GM18867 (cell line): ENCODE measurements at regions not wholly inside any gene's neighbourhood (a gene's known extent, or its start where the extent isn't known, plus 50 kb on each side); places are given as distances from the start of the nearest gene placed in this dataset.

Experiments used
- ATAC-seq: cut with Tn5 transposase; IDR thresholded peaks from one replicate; pipeline ENCODE4 v1.9.1; 2021; ENCODE audit warnings: mild to moderate bottlenecking, moderate library complexity; ENCODE audit not compliant: unreplicated experiment

DNA sequence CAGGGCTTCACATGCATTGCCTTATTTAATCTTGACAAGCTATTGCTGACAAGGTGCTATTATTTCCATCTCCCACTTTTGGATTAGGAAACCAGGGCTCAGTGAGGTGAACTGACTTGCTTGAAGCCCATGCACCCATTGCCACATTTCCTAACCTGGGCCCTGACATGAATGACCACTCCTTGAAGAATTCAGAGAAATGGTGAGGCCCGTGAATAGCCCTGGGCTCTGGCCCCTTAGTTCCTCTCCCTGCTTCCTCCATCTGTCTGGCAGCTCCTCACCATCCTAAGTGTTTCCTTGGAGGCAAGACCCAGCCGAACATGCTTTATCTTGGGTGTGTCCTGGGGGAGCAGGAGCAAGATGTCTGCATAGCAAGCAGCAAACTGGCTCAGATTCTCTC lies 56.1 kb upstream of the NECTIN1 start:
- no peak for ATAC-seq

DNA sequence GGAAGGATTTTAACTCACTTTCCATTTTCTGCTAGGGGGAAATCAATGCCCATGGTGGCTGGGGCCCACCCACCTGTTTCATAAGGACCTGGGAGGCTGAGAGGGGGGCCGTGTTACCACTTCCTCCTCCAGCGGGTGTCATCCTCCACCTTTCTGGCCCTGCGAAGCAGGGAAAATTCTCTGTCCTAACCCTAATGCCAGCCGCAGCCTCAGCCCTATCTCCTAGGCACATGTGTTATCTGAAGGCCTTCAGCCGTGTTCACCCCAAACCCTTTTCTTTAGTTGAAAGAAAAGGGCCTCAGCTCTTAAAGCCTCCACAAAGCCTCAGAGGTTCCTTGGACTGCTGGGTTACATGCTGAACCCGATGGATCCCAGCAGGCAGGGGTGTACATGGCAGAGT lies 55.4 kb upstream of the NECTIN1 start:
- no peak for ATAC-seq

DNA sequence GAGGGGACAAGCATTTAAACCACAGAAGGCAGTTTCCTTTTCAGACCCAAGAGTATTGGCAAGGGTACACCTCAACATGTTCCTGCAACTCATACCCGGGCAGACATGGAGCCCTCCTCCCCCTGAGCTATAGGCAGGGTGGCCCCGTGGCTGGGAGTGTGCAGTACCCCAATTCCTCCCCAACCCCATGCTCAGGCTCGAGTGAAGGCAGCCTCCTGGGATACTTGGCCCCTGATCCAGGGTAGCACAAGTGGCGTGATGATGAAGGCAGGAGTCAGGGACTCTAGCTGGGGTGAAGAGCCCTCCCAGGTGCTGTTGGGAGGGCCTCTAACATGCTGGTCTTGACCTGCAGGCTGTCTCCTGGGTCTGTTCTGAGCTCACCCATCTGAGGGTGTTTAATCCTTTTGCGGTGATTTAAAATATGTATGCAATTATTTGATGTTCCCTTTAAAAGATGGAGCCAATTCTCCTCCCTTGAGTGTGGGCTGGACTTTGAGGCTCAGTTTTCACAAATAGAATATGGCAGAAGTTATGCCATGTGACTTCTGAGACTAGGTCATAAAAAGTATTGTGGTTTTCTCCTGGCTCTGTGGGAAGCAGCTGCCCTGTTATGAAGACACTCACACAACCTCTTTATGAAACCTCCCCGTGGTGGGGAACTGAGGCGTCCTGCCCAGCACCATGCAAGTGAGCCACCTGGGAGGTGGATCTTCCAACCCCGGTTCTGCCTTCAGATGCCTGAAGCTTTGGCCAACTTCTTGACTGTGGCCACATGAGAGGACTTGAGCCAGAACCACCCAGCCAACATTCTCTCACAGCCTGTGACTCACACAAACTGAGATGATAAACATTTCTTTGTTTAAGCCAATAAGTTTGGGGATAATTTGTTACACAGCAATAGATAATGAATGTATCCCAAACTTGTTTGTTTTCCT lies 54.7 kb upstream of the NECTIN1 start:
- no peak for ATAC-seq

DNA sequence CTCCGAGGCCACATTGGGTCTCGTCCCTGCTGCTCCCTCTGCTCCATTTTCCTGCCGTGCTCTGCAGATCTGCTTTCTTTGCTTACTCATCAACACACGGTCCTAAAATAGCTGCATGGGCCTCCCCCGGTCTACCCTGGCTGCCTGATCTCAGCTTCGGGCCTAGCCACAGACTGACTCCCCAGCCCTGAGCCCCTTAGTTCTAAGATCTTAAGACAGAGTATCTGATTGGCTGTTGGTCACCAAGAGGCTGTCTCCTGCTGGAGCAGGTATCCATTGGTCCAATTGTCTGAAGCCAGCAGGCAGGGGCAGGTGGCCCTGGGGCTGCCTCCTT lies 53.7 kb upstream of the NECTIN1 start:
- ATAC-seq, result no peak

DNA sequence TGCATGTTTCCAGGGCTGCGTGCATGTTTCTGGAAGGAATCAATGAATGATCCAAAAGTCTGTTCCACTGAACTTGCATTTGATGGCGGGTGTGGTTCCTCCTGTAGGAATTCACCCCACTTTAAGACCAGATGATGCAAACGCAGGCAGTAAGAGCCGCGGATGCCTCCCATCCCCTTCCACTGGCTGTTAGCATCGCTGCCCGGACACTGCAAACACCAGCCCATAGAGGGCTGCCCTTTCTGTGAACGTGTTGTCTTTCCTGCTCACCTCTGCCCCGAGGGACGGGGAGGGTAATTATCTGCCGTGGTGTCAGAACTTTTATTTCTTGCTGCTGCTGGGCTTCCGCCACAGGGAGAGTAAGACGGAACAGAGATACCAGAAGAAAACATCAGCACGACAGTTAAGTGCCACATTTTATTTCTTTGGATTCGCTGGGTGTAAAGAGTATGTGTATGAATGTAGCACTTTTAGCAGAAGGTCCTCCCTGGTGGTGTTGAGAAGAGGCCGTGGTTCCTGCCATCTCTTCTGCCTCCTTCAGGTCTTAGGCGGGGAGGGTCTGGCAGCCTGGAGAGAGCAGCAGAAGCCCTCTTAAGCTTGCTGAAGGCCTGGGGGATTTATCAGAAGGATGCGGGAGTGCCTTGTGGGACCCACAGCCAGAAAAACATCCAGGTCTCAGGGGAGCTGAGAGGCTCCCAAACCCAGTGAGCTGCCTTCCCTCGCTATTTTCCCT lies 53.2 kb upstream of the NECTIN1 start:
- ATAC-seq, result no peak

DNA sequence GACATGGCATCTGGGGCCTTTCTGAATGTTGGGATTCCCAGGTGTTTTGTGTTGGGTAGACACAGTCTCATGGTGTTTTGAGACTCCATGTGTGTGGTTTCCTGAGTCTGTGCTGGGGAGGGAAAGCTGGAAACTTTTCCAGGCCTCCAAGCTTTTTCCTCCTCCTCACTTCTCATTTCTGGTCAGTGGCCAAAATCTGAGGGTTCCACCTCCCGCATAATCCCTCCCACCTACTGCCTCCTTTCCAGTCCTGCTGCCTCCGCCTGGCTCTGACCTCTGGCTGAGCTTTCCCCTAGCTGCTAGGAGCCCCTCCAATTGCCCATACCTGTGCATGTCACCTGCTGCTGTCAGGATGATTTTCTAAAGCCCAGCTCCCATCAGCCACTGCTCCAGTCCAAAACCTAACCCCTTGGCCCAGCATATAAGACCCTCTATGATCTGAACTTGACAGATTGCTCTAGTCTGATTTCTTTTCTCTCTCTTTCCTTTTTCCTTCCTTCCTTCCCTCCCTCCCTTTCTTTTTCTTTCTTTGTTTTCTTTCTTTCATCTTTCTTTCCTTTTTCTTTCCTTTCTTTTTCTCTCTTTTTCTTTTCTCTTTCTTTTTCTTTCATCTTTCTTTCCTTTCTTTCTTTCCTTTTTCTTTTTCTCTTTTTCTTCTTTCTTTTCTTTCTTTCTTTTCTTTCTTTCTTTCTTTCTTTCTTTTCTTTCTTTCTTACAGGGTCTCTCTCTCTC lies 51.4 kb upstream of the NECTIN1 start:
- no peak for ATAC-seq

DNA sequence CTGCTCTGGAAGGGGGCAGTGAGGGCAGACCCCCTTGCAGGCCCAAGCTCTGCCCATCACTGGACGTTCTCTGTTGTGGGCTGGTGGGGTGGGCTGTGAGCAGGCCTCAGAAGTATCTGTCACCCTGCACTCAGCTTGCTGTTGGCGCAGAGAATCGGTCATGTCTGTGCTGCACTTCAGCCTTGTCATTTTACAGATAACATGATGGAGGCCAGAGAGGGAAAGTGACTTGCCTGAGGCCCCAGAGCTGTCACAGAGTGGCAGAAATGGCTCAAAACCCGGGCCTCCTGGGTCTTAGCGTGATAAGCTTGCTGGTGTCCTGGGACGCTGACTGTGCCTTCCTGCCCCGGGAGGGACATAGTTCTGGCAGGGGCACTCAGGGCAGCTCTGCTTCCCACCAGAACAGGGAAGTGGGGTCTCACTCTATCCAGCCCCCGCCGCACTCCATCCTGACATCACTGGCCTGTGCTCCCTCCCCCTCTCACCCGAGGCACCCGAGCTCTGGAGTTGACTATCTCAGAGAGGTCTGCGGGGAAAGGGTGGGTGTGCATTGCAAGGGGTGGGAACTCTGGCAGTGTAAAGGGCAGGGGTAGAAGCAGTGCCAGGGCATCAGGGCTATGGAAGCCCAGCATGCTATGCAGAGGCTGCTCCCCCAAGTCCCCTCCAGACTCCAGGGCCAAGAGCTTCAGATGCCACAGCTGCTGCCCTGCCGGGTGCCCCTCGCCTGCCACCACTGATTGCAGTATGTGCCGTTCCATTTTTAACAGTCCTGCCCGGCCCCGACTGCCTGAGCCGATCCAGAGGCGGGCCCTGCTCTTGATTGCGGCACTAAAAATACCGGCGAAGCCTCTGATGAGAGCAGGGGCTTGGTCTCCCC lies 50.4 kb upstream of the NECTIN1 start:
- ATAC-seq, result no peak
